ENCODE measurements at regions not wholly inside any gene's neighbourhood (a gene's known extent, or its start where the extent isn't known, plus 50 kb on each side); places are given as distances from the start of the nearest gene placed in this dataset.

DNA sequence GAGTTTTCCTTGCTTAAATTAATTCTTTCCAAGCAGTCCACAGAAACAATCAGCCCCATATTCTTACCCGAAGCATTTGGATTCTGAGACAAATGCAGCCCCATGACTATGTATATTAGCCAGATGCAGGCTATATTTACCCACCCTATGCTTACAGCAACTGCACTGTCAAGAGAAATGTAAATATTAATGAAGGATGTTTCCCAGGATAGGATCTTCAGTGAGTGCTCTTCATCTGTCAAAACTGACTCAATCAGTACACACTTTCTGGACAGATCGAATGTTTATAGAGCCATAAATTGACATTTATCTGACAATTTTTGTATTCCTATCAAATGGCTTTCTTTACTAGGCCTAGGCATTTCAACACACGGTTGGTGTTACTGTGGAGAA lies 725.3 kb upstream of the SEMA6A start:
- TF ChIP-seq, protein P1, sequence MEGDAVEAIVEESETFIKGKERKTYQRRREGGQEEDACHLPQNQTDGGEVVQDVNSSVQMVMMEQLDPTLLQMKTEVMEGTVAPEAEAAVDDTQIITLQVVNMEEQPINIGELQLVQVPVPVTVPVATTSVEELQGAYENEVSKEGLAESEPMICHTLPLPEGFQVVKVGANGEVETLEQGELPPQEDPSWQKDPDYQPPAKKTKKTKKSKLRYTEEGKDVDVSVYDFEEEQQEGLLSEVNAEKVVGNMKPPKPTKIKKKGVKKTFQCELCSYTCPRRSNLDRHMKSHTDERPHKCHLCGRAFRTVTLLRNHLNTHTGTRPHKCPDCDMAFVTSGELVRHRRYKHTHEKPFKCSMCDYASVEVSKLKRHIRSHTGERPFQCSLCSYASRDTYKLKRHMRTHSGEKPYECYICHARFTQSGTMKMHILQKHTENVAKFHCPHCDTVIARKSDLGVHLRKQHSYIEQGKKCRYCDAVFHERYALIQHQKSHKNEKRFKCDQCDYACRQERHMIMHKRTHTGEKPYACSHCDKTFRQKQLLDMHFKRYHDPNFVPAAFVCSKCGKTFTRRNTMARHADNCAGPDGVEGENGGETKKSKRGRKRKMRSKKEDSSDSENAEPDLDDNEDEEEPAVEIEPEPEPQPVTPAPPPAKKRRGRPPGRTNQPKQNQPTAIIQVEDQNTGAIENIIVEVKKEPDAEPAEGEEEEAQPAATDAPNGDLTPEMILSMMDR (conservative IDR thresholded peaks at IDR 0.05 in 1 of 2, IDR thresholded peaks at IDR 0.05 in 1 of 2; ENCODE audit: extremely low read depth in 1 of 2, insufficient read depth in 1 of 2, low read depth in 1 of 2, low read length in 2 of 2), result no peak
- no peak for TF ChIP-seq EZH2 (IDR thresholded peaks at IDR 0.05; ENCODE audit: borderline replicate concordance, low read length)

All from mammary epithelial cell (primary cell).